WTC11 (cell line): ENCODE measurements at regions not wholly inside any gene's neighbourhood (a gene's known extent, or its start where the extent isn't known, plus 50 kb on each side); places are given as distances from the start of the nearest gene placed in this dataset.

Experiments used
- HMGA2 ChIP-seq: fragments of 250-450 bp; sonication (Bioruptor Pico); IDR thresholded peaks from 2 replicates; pipeline ENCODE4 v1.4.0; 2021; ENCODE audit warnings: mild to moderate bottlenecking, moderate library complexity
- SP1 ChIP-seq: sonication (generic); formaldehyde crosslinking; conservative IDR thresholded peaks from 2 replicates; pipeline ENCODE4 v1.8.1; 2022; ENCODE audit warnings: missing genetic modification reagents
- ZNF138 ChIP-seq: sonication (generic); formaldehyde crosslinking; conservative IDR thresholded peaks from 2 replicates; pipeline ENCODE4 v1.8.1; 2022; ENCODE audit warnings: mild to moderate bottlenecking, moderate library complexity, missing genetic modification reagents
- ZNF219 ChIP-seq: sonication (generic); formaldehyde crosslinking; IDR thresholded peaks from 2 replicates; pipeline ENCODE4 v1.8.0; 2023; ENCODE audit warnings: missing genetic modification reagents, mild to moderate bottlenecking, borderline replicate concordance
- ZNF232 ChIP-seq: sonication (generic); formaldehyde crosslinking; IDR thresholded peaks from 2 replicates; pipeline ENCODE4 v1.8.0; 2022; ENCODE audit warnings: mild to moderate bottlenecking, missing genetic modification reagents
- TF ChIP-seq, protein P1 (sequence below): fragments of 200-600 bp; IDR thresholded peaks from 2 replicates; pipeline ENCODE4 v1.8.0; 2022; ENCODE audit warnings: antibody characterized with exemption
- TF ChIP-seq, protein P2 (sequence below): sonication (generic); formaldehyde crosslinking; IDR thresholded peaks from 2 replicates; pipeline ENCODE4 v1.8.1; 2022; ENCODE audit warnings: low read depth, mild to moderate bottlenecking, moderate library complexity, missing genetic modification reagents, borderline replicate concordance
- TF ChIP-seq, protein P3 (sequence below): sonication (generic); formaldehyde crosslinking; IDR thresholded peaks from 2 replicates; pipeline ENCODE4 v1.8.1; 2023; ENCODE audit warnings: mild to moderate bottlenecking, missing genetic modification reagents, moderate library complexity
- TF ChIP-seq, protein P4 (sequence below): sonication (generic); formaldehyde crosslinking; IDR thresholded peaks from 2 replicates; pipeline ENCODE4 v1.8.1; 2022; ENCODE audit warnings: mild to moderate bottlenecking, moderate library complexity, missing genetic modification reagents
- TF ChIP-seq, protein P5 (sequence below): sonication (generic); formaldehyde crosslinking; conservative IDR thresholded peaks from 2 replicates; pipeline ENCODE4 v1.8.1; 2023; ENCODE audit warnings: mild to moderate bottlenecking, low read depth, missing genetic modification reagents, moderate library complexity
- TF ChIP-seq, protein P6 (sequence below): sonication (generic); formaldehyde crosslinking; IDR thresholded peaks from 2 replicates; pipeline ENCODE4 v1.8.1; 2023; ENCODE audit warnings: mild to moderate bottlenecking, moderate library complexity, missing genetic modification reagents
- TF ChIP-seq, protein P7 (sequence below): sonication (generic); formaldehyde crosslinking; IDR thresholded peaks from 2 replicates; pipeline ENCODE4 v1.8.0; 2022; ENCODE audit warnings: missing genetic modification reagents
- TF ChIP-seq, protein P8 (sequence below): sonication (generic); formaldehyde crosslinking; IDR thresholded peaks from 2 replicates; pipeline ENCODE4 v1.8.0; 2022; ENCODE audit warnings: mild to moderate bottlenecking, missing genetic modification reagents
- TF ChIP-seq, protein P9 (sequence below): sonication (generic); formaldehyde crosslinking; IDR thresholded peaks from 2 replicates; pipeline ENCODE4 v1.8.1; 2022; ENCODE audit warnings: low read depth, missing genetic modification reagents, borderline replicate concordance

DNA sequence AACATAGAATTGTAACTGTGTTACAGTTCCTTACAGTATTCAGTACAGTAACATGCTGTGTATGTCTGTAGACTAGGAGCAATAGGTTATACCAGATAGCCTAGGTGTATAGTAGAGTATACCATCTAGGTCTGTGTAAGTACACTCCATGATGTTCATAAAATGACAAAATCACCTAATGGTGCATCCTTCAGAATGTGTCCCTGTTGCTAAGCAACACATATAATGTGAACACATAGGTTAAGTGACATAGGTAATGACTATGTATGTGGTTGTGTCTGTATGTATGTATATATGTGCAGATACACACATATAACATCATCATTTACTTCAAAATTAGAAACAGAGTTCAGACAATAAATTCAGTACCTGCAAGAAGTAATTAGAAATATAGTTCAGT lies 146.8 kb upstream of the GAP43 start:
- TF ChIP-seq, protein P1, sequence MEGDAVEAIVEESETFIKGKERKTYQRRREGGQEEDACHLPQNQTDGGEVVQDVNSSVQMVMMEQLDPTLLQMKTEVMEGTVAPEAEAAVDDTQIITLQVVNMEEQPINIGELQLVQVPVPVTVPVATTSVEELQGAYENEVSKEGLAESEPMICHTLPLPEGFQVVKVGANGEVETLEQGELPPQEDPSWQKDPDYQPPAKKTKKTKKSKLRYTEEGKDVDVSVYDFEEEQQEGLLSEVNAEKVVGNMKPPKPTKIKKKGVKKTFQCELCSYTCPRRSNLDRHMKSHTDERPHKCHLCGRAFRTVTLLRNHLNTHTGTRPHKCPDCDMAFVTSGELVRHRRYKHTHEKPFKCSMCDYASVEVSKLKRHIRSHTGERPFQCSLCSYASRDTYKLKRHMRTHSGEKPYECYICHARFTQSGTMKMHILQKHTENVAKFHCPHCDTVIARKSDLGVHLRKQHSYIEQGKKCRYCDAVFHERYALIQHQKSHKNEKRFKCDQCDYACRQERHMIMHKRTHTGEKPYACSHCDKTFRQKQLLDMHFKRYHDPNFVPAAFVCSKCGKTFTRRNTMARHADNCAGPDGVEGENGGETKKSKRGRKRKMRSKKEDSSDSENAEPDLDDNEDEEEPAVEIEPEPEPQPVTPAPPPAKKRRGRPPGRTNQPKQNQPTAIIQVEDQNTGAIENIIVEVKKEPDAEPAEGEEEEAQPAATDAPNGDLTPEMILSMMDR, result no peak
- TF ChIP-seq, protein P2, sequence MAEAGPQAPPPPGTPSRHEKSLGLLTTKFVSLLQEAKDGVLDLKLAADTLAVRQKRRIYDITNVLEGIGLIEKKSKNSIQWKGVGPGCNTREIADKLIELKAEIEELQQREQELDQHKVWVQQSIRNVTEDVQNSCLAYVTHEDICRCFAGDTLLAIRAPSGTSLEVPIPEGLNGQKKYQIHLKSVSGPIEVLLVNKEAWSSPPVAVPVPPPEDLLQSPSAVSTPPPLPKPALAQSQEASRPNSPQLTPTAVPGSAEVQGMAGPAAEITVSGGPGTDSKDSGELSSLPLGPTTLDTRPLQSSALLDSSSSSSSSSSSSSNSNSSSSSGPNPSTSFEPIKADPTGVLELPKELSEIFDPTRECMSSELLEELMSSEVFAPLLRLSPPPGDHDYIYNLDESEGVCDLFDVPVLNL (CRISPR knock-in tag), result no peak
- TF ChIP-seq HMGA2 (CRISPR knock-in tag), result no peak
- no peak for TF ChIP-seq ZNF232 (CRISPR knock-in tag)
- TF ChIP-seq, protein P3, sequence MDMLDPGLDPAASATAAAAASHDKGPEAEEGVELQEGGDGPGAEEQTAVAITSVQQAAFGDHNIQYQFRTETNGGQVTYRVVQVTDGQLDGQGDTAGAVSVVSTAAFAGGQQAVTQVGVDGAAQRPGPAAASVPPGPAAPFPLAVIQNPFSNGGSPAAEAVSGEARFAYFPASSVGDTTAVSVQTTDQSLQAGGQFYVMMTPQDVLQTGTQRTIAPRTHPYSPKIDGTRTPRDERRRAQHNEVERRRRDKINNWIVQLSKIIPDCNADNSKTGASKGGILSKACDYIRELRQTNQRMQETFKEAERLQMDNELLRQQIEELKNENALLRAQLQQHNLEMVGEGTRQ, result no peak
- TF ChIP-seq, protein P4, sequence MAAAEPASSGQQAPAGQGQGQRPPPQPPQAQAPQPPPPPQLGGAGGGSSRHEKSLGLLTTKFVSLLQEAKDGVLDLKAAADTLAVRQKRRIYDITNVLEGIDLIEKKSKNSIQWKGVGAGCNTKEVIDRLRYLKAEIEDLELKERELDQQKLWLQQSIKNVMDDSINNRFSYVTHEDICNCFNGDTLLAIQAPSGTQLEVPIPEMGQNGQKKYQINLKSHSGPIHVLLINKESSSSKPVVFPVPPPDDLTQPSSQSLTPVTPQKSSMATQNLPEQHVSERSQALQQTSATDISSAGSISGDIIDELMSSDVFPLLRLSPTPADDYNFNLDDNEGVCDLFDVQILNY (CRISPR knock-in tag), result no peak
- TF ChIP-seq ZNF138, result no peak
- TF ChIP-seq, protein P5, sequence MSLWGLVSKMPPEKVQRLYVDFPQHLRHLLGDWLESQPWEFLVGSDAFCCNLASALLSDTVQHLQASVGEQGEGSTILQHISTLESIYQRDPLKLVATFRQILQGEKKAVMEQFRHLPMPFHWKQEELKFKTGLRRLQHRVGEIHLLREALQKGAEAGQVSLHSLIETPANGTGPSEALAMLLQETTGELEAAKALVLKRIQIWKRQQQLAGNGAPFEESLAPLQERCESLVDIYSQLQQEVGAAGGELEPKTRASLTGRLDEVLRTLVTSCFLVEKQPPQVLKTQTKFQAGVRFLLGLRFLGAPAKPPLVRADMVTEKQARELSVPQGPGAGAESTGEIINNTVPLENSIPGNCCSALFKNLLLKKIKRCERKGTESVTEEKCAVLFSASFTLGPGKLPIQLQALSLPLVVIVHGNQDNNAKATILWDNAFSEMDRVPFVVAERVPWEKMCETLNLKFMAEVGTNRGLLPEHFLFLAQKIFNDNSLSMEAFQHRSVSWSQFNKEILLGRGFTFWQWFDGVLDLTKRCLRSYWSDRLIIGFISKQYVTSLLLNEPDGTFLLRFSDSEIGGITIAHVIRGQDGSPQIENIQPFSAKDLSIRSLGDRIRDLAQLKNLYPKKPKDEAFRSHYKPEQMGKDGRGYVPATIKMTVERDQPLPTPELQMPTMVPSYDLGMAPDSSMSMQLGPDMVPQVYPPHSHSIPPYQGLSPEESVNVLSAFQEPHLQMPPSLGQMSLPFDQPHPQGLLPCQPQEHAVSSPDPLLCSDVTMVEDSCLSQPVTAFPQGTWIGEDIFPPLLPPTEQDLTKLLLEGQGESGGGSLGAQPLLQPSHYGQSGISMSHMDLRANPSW (CRISPR knock-in tag), result no peak
- TF ChIP-seq, protein P6, sequence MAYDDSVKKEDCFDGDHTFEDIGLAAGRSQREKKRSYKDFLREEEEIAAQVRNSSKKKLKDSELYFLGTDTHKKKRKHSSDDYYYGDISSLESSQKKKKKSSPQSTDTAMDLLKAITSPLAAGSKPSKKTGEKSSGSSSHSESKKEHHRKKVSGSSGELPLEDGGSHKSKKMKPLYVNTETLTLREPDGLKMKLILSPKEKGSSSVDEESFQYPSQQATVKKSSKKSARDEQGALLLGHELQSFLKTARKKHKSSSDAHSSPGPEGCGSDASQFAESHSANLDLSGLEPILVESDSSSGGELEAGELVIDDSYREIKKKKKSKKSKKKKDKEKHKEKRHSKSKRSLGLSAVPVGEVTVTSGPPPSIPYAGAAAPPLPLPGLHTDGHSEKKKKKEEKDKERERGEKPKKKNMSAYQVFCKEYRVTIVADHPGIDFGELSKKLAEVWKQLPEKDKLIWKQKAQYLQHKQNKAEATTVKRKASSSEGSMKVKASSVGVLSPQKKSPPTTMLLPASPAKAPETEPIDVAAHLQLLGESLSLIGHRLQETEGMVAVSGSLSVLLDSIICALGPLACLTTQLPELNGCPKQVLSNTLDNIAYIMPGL, result no peak
- no peak for TF ChIP-seq ZNF219
- TF ChIP-seq, protein P7, sequence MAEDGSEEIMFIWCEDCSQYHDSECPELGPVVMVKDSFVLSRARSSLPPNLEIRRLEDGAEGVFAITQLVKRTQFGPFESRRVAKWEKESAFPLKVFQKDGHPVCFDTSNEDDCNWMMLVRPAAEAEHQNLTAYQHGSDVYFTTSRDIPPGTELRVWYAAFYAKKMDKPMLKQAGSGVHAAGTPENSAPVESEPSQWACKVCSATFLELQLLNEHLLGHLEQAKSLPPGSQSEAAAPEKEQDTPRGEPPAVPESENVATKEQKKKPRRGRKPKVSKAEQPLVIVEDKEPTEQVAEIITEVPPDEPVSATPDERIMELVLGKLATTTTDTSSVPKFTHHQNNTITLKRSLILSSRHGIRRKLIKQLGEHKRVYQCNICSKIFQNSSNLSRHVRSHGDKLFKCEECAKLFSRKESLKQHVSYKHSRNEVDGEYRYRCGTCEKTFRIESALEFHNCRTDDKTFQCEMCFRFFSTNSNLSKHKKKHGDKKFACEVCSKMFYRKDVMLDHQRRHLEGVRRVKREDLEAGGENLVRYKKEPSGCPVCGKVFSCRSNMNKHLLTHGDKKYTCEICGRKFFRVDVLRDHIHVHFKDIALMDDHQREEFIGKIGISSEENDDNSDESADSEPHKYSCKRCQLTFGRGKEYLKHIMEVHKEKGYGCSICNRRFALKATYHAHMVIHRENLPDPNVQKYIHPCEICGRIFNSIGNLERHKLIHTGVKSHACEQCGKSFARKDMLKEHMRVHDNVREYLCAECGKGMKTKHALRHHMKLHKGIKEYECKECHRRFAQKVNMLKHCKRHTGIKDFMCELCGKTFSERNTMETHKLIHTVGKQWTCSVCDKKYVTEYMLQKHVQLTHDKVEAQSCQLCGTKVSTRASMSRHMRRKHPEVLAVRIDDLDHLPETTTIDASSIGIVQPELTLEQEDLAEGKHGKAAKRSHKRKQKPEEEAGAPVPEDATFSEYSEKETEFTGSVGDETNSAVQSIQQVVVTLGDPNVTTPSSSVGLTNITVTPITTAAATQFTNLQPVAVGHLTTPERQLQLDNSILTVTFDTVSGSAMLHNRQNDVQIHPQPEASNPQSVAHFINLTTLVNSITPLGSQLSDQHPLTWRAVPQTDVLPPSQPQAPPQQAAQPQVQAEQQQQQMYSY (CRISPR knock-in tag), result no peak
- TF ChIP-seq, protein P8, sequence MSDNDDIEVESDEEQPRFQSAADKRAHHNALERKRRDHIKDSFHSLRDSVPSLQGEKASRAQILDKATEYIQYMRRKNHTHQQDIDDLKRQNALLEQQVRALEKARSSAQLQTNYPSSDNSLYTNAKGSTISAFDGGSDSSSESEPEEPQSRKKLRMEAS (CRISPR knock-in tag), result no peak
- TF ChIP-seq, protein P9, sequence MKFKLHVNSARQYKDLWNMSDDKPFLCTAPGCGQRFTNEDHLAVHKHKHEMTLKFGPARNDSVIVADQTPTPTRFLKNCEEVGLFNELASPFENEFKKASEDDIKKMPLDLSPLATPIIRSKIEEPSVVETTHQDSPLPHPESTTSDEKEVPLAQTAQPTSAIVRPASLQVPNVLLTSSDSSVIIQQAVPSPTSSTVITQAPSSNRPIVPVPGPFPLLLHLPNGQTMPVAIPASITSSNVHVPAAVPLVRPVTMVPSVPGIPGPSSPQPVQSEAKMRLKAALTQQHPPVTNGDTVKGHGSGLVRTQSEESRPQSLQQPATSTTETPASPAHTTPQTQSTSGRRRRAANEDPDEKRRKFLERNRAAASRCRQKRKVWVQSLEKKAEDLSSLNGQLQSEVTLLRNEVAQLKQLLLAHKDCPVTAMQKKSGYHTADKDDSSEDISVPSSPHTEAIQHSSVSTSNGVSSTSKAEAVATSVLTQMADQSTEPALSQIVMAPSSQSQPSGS (CRISPR knock-in tag), result no peak
- TF ChIP-seq SP1, result no peak
